GM06990 (cell line): ENCODE measurements at regions not wholly inside any gene's neighbourhood (a gene's known extent, or its start where the extent isn't known, plus 50 kb on each side); places are given as distances from the start of the nearest gene placed in this dataset.

ENCODE experiments used
- DNase-seq: peaks from one replicate; pipeline ENCODE4 v3.0.0-alpha.2; 2011; ENCODE audit not compliant: insufficient read length; ENCODE audit errors: extremely low read depth
- H3K27me3 ChIP-seq: replicated peaks from 2 replicates; pipeline ENCODE4 v1.6.0; 2011; ENCODE audit warnings: low read length; ENCODE audit not compliant: control insufficient read depth, insufficient read depth
- H3K36me3 ChIP-seq: 2 replicates; pipeline ENCODE4 v1.5.1; 2011; ENCODE audit warnings: low read length; ENCODE audit not compliant: control insufficient read depth, insufficient read depth
- H3K4me3 ChIP-seq: replicated peaks from 2 replicates; pipeline ENCODE4 v1.5.1; 2011; ENCODE audit warnings: low read depth, mild to moderate bottlenecking, control low read depth, low read length
- CTCF ChIP-seq: IDR thresholded peaks from 2 replicates; pipeline ENCODE4 v1.5.1; 2011; ENCODE audit warnings: low read length, control low read depth, mild to moderate bottlenecking, inconsistent platforms; ENCODE audit not compliant: insufficient read depth, poor library complexity, severe bottlenecking

- Histone ChIP-seq H3K36me3 (no peaks in the 10 kb centered on the region), H3K27me3 (no peaks in the 10 kb centered on the region), H3K4me3 (no peak overlapping the region)
- TF ChIP-seq CTCF, result no peak
- no peak for DNase-seq
Observed at GRCh38 chr3:130820976-130821375, 72.9 kb upstream of the ATP2C1 start.

- no peaks in the 10 kb centered on the region for H3K36me3 ChIP-seq
- H3K4me3 ChIP-seq, result no peak overlapping the region
- no peaks in the 10 kb centered on the region for H3K27me3 ChIP-seq
- TF ChIP-seq CTCF, result no peak
- no peak for DNase-seq
Observed at GRCh38 chr3:130821806-130822205, 72.1 kb upstream of the ATP2C1 start.

GRCh38 chr3:130823241-130823884 is 70.5 kb upstream of the ATP2C1 start:
- H3K4me3 ChIP-seq, result no peak overlapping the region
- no peaks in the 10 kb centered on the region for H3K36me3 ChIP-seq
- TF ChIP-seq CTCF, result no peak
- no peak for DNase-seq
- no peaks in the 10 kb centered on the region for H3K27me3 ChIP-seq

GRCh38 chr3:130823996-130824395 is 69.9 kb upstream of the ATP2C1 start:
- Histone ChIP-seq H3K36me3 (no peaks in the 10 kb centered on the region), H3K27me3 (no peaks in the 10 kb centered on the region), H3K4me3 (no peak overlapping the region)
- TF ChIP-seq CTCF, result no peak
- no peak for DNase-seq

- H3K4me3 ChIP-seq, result no peak overlapping the region
- no peak for DNase-seq
Observed at GRCh38 chr3:130825762-130826299, 68.1 kb upstream of the ATP2C1 start.

More at GRCh38 chr3:130825762-130826299, 68.1 kb upstream of the ATP2C1 start:
- H3K27me3 ChIP-seq, result no peaks in the 10 kb centered on the region
- no peaks in the 10 kb centered on the region for H3K36me3 ChIP-seq
- TF ChIP-seq CTCF, result no peak
